Trophoblast cell (in vitro differentiated cells and primary cell): ENCODE measurements at regions not wholly inside any gene's neighbourhood (a gene's known extent, or its start where the extent isn't known, plus 50 kb on each side); places are given as distances from the start of the nearest gene placed in this dataset.

Experiments
- DNase-seq, 2 donors: peaks; one replicate each; pipeline ENCODE4 v3.0.0-alpha.2; 2016
- H2AFZ ChIP-seq: 2 replicates; pipeline ENCODE4 v1.6.1; 2013; ENCODE audit warnings: low read length, moderate library complexity, mild to moderate bottlenecking; ENCODE audit not compliant: insufficient read depth, poor library complexity
- H2AK5ac ChIP-seq: 2 replicates; pipeline ENCODE4 v1.6.1; 2013; ENCODE audit warnings: mild to moderate bottlenecking, low read length
- H2BK120ac ChIP-seq: 2 replicates; pipeline ENCODE4 v1.6.1; 2013; ENCODE audit warnings: low read length, mild to moderate bottlenecking, moderate library complexity; ENCODE audit not compliant: insufficient read depth, poor library complexity
- H2BK12ac ChIP-seq: 2 replicates; pipeline ENCODE4 v1.6.1; 2013; ENCODE audit warnings: mild to moderate bottlenecking, low read length, moderate library complexity
- H2BK5ac ChIP-seq: 2 replicates; pipeline ENCODE4 v1.6.1; 2013; ENCODE audit warnings: low read length, low read depth, moderate library complexity, mild to moderate bottlenecking; ENCODE audit not compliant: poor library complexity
- H3K14ac ChIP-seq: 2 replicates; pipeline ENCODE4 v1.6.1; 2013; ENCODE audit warnings: mild to moderate bottlenecking, low read length
- H3K18ac ChIP-seq: 2 replicates; pipeline ENCODE4 v1.6.1; 2013; ENCODE audit warnings: mild to moderate bottlenecking, low read length
- H3K23ac ChIP-seq: 2 replicates; pipeline ENCODE4 v1.6.1; 2013; ENCODE audit warnings: low read length
- H3K27ac ChIP-seq: 2 replicates; pipeline ENCODE4 v1.5.1; 2013; ENCODE audit warnings: low read depth, mild to moderate bottlenecking, inconsistent platforms, low read length, moderate library complexity
- H3K27me3 ChIP-seq: 2 replicates; pipeline ENCODE4 v1.6.1; 2013; ENCODE audit warnings: inconsistent platforms, mild to moderate bottlenecking, low read length, moderate library complexity; ENCODE audit not compliant: insufficient read depth
- H3K36me3 ChIP-seq, 2 experiments: 1 replicate in 1 of 2; 2 replicates in 1 of 2; pipeline ENCODE4 v1.6.1; 2013; ENCODE audit warnings: low read length in 2 of 2, mild to moderate bottlenecking in 2 of 2, moderate library complexity in 1 of 2; ENCODE audit not compliant: insufficient read depth in 2 of 2, control insufficient read depth in 1 of 2
- H3K4ac ChIP-seq: 2 replicates; pipeline ENCODE4 v1.6.1; 2013; ENCODE audit warnings: low read depth, mild to moderate bottlenecking, low read length, moderate library complexity
- H3K4me1 ChIP-seq, 2 experiments: 1 replicate in 1 of 2; 2 replicates in 1 of 2; pipeline ENCODE4 v1.6.1; 2013; ENCODE audit warnings: low read length in 2 of 2, mild to moderate bottlenecking in 2 of 2, moderate library complexity in 1 of 2; ENCODE audit not compliant: insufficient read depth in 2 of 2, control insufficient read depth in 1 of 2
- H3K4me2 ChIP-seq: 2 replicates; pipeline ENCODE4 v1.6.1; 2013; ENCODE audit warnings: inconsistent platforms, mild to moderate bottlenecking, low read length, moderate library complexity
- H3K4me3 ChIP-seq: 2 replicates; pipeline ENCODE4 v1.5.1; 2013; ENCODE audit warnings: mild to moderate bottlenecking, low read depth, low read length, inconsistent platforms
- H3K79me1 ChIP-seq: one replicate; pipeline ENCODE4 v1.6.1; 2013; ENCODE audit warnings: low read length
- H3K79me2 ChIP-seq: 2 replicates; pipeline ENCODE4 v1.6.1; 2013; ENCODE audit warnings: low read length, mild to moderate bottlenecking; ENCODE audit not compliant: control insufficient read depth, insufficient read depth, poor library complexity
- H3K9ac ChIP-seq: 2 replicates; pipeline ENCODE4 v1.6.1; 2013; ENCODE audit warnings: mild to moderate bottlenecking, low read length
- H3K9me3 ChIP-seq: 2 replicates; pipeline ENCODE4 v1.6.1; 2013; ENCODE audit warnings: low read depth, mild to moderate bottlenecking, control low read depth, inconsistent platforms, low read length; ENCODE audit not compliant: insufficient read depth
- H4K12ac ChIP-seq: 2 replicates; pipeline ENCODE4 v1.6.1; 2013; ENCODE audit warnings: low read depth, mild to moderate bottlenecking, low read length, moderate library complexity
- H4K8ac ChIP-seq: 2 replicates; pipeline ENCODE4 v1.6.1; 2013; ENCODE audit warnings: low read depth, mild to moderate bottlenecking, low read length, moderate library complexity
- H4K91ac ChIP-seq: one replicate; pipeline ENCODE4 v1.6.1; 2013; ENCODE audit warnings: low read depth, mild to moderate bottlenecking, low read length, moderate library complexity
- WGBS: extraction: QIAGEN DNeasy Blood & Tissue Kit; methylation state at CpG from one replicate; pipeline ENCODE4 v1.1.7; 2013; ENCODE audit warnings: missing lambda C conversion rate; ENCODE audit not compliant: insufficient read length, insufficient coverage; ENCODE audit errors: extremely low coverage; 5-methylcytosine and 5-hydroxymethylcytosine counted together

GRCh38 chr6:113671421-113671820 is 185.7 kb upstream of the MARCKS start:
- peak overlapping the region; percentile 80 for H3K23ac ChIP-seq
- no peak overlapping the region for H3K4me3 ChIP-seq
- H3K79me2 ChIP-seq, result no peaks in the 10 kb centered on the region
- H3K27ac ChIP-seq, result no peak overlapping the region
- no peak overlapping the region for H2BK5ac ChIP-seq
- H3K36me3 ChIP-seq, result no peaks in the 10 kb centered on the region
- no peaks in the 10 kb centered on the region for H3K9me3 ChIP-seq
- H2AFZ ChIP-seq, result no peak overlapping the region
- H3K4me2 ChIP-seq, result no peak overlapping the region
- H3K79me1 ChIP-seq, result no peaks in the 10 kb centered on the region
- no peak overlapping the region for H4K8ac ChIP-seq
- H2BK120ac ChIP-seq, result no peak overlapping the region
- no peak overlapping the region for H2AK5ac ChIP-seq
- WGBS, result no CpG with 5 or more reads among the region's 1 CpG
- no peak overlapping the region for H3K9ac ChIP-seq
- H4K12ac ChIP-seq, result no peak overlapping the region
- no peaks in the 10 kb centered on the region for H3K27me3 ChIP-seq
- H4K91ac ChIP-seq, result no peak overlapping the region
- no peak overlapping the region for H2BK12ac ChIP-seq
- no peak overlapping the region for H3K4ac ChIP-seq
- no peak overlapping the region for H3K14ac ChIP-seq
- H3K4me1 ChIP-seq, result peaks cover 2% of the 10 kb centered on the region in 2 experiments
- no peak overlapping the region for H3K18ac ChIP-seq
- no peak for DNase-seq

GRCh38 chr6:113672491-113673149 is 184.5 kb upstream of the MARCKS start:
- peaks cover 2% of the 10 kb centered on the region in 2 experiments for H3K4me1 ChIP-seq
- no peak overlapping the region for H2BK120ac ChIP-seq
- no peak overlapping the region for H2AK5ac ChIP-seq
- H3K4me2 ChIP-seq, result no peak overlapping the region
- no peak overlapping the region for H3K27ac ChIP-seq
- no peak overlapping the region for H3K9ac ChIP-seq
- no peak overlapping the region for H3K18ac ChIP-seq
- no peaks in the 10 kb centered on the region for H3K27me3 ChIP-seq
- H3K4ac ChIP-seq, result no peak overlapping the region
- no peak overlapping the region for H4K12ac ChIP-seq
- no peak overlapping the region for H3K4me3 ChIP-seq
- no peak overlapping the region for H2AFZ ChIP-seq
- no peak overlapping the region for H3K14ac ChIP-seq
- no peaks in the 10 kb centered on the region for H3K79me1 ChIP-seq
- no peak overlapping the region for H3K23ac ChIP-seq
- H4K91ac ChIP-seq, result no peak overlapping the region
- H4K8ac ChIP-seq, result no peak overlapping the region
- no peaks in the 10 kb centered on the region for H3K9me3 ChIP-seq
- H2BK5ac ChIP-seq, result no peak overlapping the region
- no CpG with 5 or more reads among the region's 8 CpGs for WGBS
- no peaks in the 10 kb centered on the region for H3K36me3 ChIP-seq
- DNase-seq, result peak; percentile 66 to 94
- H3K79me2 ChIP-seq, result no peaks in the 10 kb centered on the region
- no peak overlapping the region for H2BK12ac ChIP-seq

GRCh38 chr6:113674075-113674474 is 183.1 kb upstream of the MARCKS start:
- H4K91ac ChIP-seq, result no peak overlapping the region
- H3K4me1 ChIP-seq, result peaks cover 2% of the 10 kb centered on the region in 2 experiments
- H2BK5ac ChIP-seq, result no peak overlapping the region

GRCh38 chr6:113676057-113676456 is 181.1 kb upstream of the MARCKS start:
- H3K18ac ChIP-seq, result no peak overlapping the region
- no peak overlapping the region for H3K4me3 ChIP-seq
- no CpG with 5 or more reads among the region's 4 CpGs for WGBS
- no peak overlapping the region for H2AK5ac ChIP-seq
- no peak overlapping the region for H3K23ac ChIP-seq
- H3K36me3 ChIP-seq, result no peaks in the 10 kb centered on the region
- H4K8ac ChIP-seq, result no peak overlapping the region
- H2AFZ ChIP-seq, result no peak overlapping the region
- H3K14ac ChIP-seq, result no peak overlapping the region
- H3K9me3 ChIP-seq, result no peaks in the 10 kb centered on the region
- no peaks in the 10 kb centered on the region for H3K79me2 ChIP-seq
- H3K4me1 ChIP-seq, result peaks cover 2% of the 10 kb centered on the region in 2 experiments
- no peak overlapping the region for H2BK12ac ChIP-seq
- no peak overlapping the region for H4K12ac ChIP-seq
- H2BK120ac ChIP-seq, result no peak overlapping the region
- H4K91ac ChIP-seq, result no peak overlapping the region
- no peak overlapping the region for H3K9ac ChIP-seq
- no peak overlapping the region for H3K4ac ChIP-seq
- H3K27me3 ChIP-seq, result no peaks in the 10 kb centered on the region
- H2BK5ac ChIP-seq, result no peak overlapping the region
- H3K79me1 ChIP-seq, result no peaks in the 10 kb centered on the region
- H3K4me2 ChIP-seq, result no peak overlapping the region
- H3K27ac ChIP-seq, result no peak overlapping the region
- DNase-seq, result no peak

More at GRCh38 chr6:113674075-113674474, 183.1 kb upstream of the MARCKS start:
- no peak overlapping the region for H3K4me3 ChIP-seq
- no peaks in the 10 kb centered on the region for H3K9me3 ChIP-seq
- H3K79me1 ChIP-seq, result no peaks in the 10 kb centered on the region
- no peak overlapping the region for H3K14ac ChIP-seq
- WGBS, result no CpG with 5 or more reads among the region's 4 CpGs
- no peak overlapping the region for H2BK12ac ChIP-seq
- no peak overlapping the region for H4K12ac ChIP-seq
- H2BK120ac ChIP-seq, result no peak overlapping the region
- H3K27ac ChIP-seq, result no peak overlapping the region
- no peak overlapping the region for H3K4ac ChIP-seq
- DNase-seq, result no peak
- H3K4me2 ChIP-seq, result no peak overlapping the region
- no peak overlapping the region for H2AK5ac ChIP-seq
- no peak overlapping the region for H3K18ac ChIP-seq
- no peaks in the 10 kb centered on the region for H3K36me3 ChIP-seq
- no peak overlapping the region for H3K23ac ChIP-seq
- no peaks in the 10 kb centered on the region for H3K79me2 ChIP-seq
- no peaks in the 10 kb centered on the region for H3K27me3 ChIP-seq
- H3K9ac ChIP-seq, result no peak overlapping the region
- no peak overlapping the region for H2AFZ ChIP-seq
- no peak overlapping the region for H4K8ac ChIP-seq
